HEK293T (cell line): ENCODE measurements at regions not wholly inside any gene's neighbourhood (a gene's known extent, or its start where the extent isn't known, plus 50 kb on each side); places are given as distances from the start of the nearest gene placed in this dataset.

Experiments used
- BHLHE40 ChIP-seq: fragments of 450-650 bp; IDR thresholded peaks from 2 replicates; pipeline ENCODE4 v1.6.1; 2016; ENCODE audit warnings: mild to moderate bottlenecking, moderate library complexity, borderline replicate concordance
- CTBP1 ChIP-seq: fragments of 450-650 bp; IDR thresholded peaks from 2 replicates; pipeline ENCODE4 v1.6.1; 2016; ENCODE audit warnings: borderline replicate concordance
- ELF4 ChIP-seq: fragments of 450-650 bp; IDR thresholded peaks from 2 replicates; pipeline ENCODE4 v1.6.1; 2017; ENCODE audit warnings: antibody characterized with exemption
- FOXM1 ChIP-seq: fragments of 450-650 bp; IDR thresholded peaks from 2 replicates; pipeline ENCODE4 v1.6.1; 2017; ENCODE audit warnings: mild to moderate bottlenecking, borderline replicate concordance
- HDGF ChIP-seq: fragments of 450-650 bp; IDR thresholded peaks from 2 replicates; pipeline ENCODE4 v1.6.1; 2017; ENCODE audit warnings: antibody characterized with exemption, borderline replicate concordance
- L3MBTL2 ChIP-seq: fragments of 450-650 bp; conservative IDR thresholded peaks from 2 replicates; pipeline ENCODE4 v1.6.1; 2016; ENCODE audit warnings: mild to moderate bottlenecking
- NFRKB ChIP-seq: fragments of 450-650 bp; IDR thresholded peaks from 2 replicates; pipeline ENCODE4 v1.6.1; 2016; ENCODE audit warnings: mild to moderate bottlenecking, moderate library complexity
- SP1 ChIP-seq: fragments of 450-650 bp; IDR thresholded peaks from 2 replicates; pipeline ENCODE4 v1.6.1; 2017
- TARDBP ChIP-seq: fragments of 450-650 bp; IDR thresholded peaks from 2 replicates; pipeline ENCODE4 v1.6.1; 2016
- ZNF384 ChIP-seq: fragments of 450-650 bp; IDR thresholded peaks from 2 replicates; pipeline ENCODE4 v1.6.1; 2016

DNA sequence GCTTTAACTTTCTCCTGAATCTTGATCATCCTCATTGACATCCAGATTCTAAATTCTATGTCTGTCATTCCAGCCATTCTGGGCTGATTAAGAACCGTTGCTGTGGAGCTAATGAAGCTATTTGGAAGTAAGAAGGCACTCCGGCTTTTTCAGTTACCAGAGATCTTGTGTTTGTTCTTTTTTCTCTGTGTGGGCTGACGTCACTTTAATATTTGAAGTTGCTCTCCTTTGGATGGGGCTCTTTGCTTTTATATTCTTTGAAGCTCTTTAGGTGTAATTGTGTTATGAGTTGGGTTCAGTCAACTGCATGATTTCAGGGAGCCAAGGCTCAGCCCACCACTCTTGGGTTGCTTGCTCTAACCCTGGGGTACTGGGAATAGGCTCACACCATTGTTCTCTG, 460.6 kb downstream of the CDH8 start:
- no peak for TF ChIP-seq ELF4
- TF ChIP-seq NFRKB = no peak
- TF ChIP-seq SP1 = no peak
- TF ChIP-seq BHLHE40 = no peak
- TF ChIP-seq HDGF = no peak
- no peak for TF ChIP-seq FOXM1
- no peak for TF ChIP-seq CTBP1
- TF ChIP-seq ZNF384 = no peak
- no peak for TF ChIP-seq TARDBP
- TF ChIP-seq L3MBTL2 = no peak
